ENCODE measurements at regions not wholly inside any gene's neighbourhood (a gene's known extent, or its start where the extent isn't known, plus 50 kb on each side); places are given as distances from the start of the nearest gene placed in this dataset.

GRCh38 chr6:27765028-27765590 lies 147.1 kb downstream of the OR2B2 start:
- TF ChIP-seq POLR2AphosphoS5 (IDR thresholded peaks at IDR 0.05; ENCODE audit: low read depth, low read length) (no peak), TAF1 (IDR thresholded peaks at IDR 0.05; ENCODE audit: borderline replicate concordance, insufficient read depth, low read length) (no peak), REST (IDR thresholded peaks at IDR 0.05; ENCODE audit: insufficient read depth in 1 of 2, low read depth in 2 of 2, low read length in 2 of 2) (no peak), FOXP2 (optimal IDR thresholded peaks at IDR 0.05; ENCODE audit: borderline replicate concordance, extremely low read depth, extremely low read length, insufficient read depth) (no peak)
